ENCODE measurements at regions not wholly inside any gene's neighbourhood (a gene's known extent, or its start where the extent isn't known, plus 50 kb on each side); places are given as distances from the start of the nearest gene placed in this dataset.

DNA sequence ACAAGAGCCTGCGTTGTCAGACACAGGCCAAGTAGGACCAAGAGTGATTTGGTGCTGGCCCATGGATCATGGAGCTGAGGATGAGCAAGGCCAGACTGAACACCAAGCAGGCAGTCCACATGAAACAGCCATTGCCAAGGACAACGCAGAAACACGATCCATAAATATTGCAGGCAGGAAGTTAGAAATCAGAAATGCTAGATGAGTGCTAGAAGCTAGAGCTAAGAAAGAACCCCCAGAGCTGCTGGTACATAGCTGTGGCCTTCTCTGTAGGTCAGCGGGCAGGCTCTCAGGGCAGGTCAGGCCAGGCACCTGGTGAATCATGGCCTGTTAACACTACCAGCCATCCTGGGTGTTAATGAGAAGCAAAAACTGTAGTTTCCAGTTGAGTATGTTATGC, 119.7 kb downstream of the ALDH8A1 start:
- TF ChIP-seq, protein P1, sequence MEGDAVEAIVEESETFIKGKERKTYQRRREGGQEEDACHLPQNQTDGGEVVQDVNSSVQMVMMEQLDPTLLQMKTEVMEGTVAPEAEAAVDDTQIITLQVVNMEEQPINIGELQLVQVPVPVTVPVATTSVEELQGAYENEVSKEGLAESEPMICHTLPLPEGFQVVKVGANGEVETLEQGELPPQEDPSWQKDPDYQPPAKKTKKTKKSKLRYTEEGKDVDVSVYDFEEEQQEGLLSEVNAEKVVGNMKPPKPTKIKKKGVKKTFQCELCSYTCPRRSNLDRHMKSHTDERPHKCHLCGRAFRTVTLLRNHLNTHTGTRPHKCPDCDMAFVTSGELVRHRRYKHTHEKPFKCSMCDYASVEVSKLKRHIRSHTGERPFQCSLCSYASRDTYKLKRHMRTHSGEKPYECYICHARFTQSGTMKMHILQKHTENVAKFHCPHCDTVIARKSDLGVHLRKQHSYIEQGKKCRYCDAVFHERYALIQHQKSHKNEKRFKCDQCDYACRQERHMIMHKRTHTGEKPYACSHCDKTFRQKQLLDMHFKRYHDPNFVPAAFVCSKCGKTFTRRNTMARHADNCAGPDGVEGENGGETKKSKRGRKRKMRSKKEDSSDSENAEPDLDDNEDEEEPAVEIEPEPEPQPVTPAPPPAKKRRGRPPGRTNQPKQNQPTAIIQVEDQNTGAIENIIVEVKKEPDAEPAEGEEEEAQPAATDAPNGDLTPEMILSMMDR (IDR thresholded peaks at IDR 0.05), result no peak
- TF ChIP-seq POLR2AphosphoS5 (IDR thresholded peaks at IDR 0.05), result no peak

All from prostate gland (tissue), 2 donors.